Uterus (tissue), 2 donors: ENCODE measurements at regions not wholly inside any gene's neighbourhood (a gene's known extent, or its start where the extent isn't known, plus 50 kb on each side); places are given as distances from the start of the nearest gene placed in this dataset.
"Not testable (repeated sequence)": the region's sequence is repeated elsewhere in the genome, so short reads cannot be mapped to it uniquely, and the experiment has no call there.

Source experiments
- CTCF ChIP-seq, 4 experiments: fragments of 200-600 bp in 2 of 4; fragments of 450-650 bp in 2 of 4; sonication (generic) in 2 of 4; IDR thresholded peaks; one replicate each; pipeline ENCODE4 v1.5.1; 2016 to 2019; ENCODE audit warnings: antibody characterized with exemption in 4 of 4, mild to moderate bottlenecking in 2 of 4, moderate library complexity in 1 of 4
- POLR2A ChIP-seq, 2 donors: fragments of 450-650 bp; IDR thresholded peaks; one replicate each; pipeline ENCODE4 v1.6.1; 2016; ENCODE audit warnings: antibody characterized with exemption in 2 of 2, mild to moderate bottlenecking in 1 of 2, moderate library complexity in 1 of 2

- not testable (repeated sequence) for TF ChIP-seq CTCF, POLR2A (IDR thresholded peaks at IDR 0.05)
Measured at GRCh38 chr2:176922545-176922944, 290.0 kb upstream of the HNRNPA3 start.
